ENCODE measurements at regions not wholly inside any gene's neighbourhood (a gene's known extent, or its start where the extent isn't known, plus 50 kb on each side); places are given as distances from the start of the nearest gene placed in this dataset.

DNA sequence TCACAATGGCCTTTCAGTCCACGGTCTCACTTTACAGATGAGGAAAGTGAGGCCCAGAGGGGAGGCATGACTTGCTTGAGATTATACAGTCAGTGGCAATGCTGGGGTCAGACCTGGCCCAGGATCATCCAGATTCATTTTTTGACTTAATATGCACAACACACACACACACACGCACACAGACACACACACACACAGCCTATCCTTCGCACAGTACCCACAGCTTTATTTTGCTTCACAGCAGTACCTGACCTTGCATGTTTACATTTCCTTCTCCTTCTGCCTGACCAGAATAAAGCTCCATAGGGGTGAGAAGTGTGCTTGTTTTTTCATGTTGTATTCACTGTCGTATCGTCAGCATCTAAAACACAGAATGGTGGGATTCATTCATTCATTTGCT is 79.8 kb downstream of the VEGFA start:
- TF ChIP-seq, protein P1, sequence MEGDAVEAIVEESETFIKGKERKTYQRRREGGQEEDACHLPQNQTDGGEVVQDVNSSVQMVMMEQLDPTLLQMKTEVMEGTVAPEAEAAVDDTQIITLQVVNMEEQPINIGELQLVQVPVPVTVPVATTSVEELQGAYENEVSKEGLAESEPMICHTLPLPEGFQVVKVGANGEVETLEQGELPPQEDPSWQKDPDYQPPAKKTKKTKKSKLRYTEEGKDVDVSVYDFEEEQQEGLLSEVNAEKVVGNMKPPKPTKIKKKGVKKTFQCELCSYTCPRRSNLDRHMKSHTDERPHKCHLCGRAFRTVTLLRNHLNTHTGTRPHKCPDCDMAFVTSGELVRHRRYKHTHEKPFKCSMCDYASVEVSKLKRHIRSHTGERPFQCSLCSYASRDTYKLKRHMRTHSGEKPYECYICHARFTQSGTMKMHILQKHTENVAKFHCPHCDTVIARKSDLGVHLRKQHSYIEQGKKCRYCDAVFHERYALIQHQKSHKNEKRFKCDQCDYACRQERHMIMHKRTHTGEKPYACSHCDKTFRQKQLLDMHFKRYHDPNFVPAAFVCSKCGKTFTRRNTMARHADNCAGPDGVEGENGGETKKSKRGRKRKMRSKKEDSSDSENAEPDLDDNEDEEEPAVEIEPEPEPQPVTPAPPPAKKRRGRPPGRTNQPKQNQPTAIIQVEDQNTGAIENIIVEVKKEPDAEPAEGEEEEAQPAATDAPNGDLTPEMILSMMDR (IDR thresholded peaks at IDR 0.05; ENCODE audit: low read length, missing control alignments), result no peak
- DNase-seq (ENCODE audit: low read depth), result no peak
- H3K4me3 ChIP-seq (replicated peaks; ENCODE audit: low read depth, low read length), result no peak overlapping the region

DNA sequence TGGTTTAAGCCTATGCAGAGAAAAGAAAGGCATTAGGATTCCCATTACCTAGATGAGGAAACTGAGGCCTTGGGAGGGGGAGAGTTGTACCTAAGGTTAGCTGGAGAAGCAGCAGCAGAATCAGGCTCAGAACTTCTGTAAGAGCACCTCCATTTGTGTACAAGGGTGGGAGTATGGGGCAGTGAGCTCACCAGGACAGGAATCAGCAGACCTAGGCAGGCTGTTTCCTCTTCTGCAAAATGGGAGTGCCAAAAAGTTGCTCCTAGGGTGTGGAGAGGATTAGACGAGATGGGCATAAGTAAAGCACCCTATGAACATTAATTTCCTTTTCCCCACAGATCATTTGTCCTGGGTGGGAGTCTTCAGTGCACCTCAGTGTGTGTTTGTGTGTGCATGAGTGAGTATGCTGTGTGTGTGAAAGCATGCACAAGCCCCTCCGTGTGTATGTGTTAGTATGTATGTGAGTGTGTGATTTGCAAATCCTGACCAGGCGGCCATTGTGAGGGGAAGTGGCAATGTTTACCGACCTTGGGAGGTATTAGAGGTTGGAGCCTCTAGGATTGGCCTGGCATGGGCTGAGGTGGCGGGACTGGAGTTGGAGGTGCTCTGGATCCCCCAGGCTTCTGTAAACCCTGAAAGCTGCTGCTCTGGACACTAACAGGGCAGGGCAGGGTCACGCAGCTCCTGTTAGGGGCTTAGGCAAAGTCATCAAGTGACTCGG is 78.8 kb downstream of the VEGFA start:
- no peak for DNase-seq (ENCODE audit: low read depth)
- TF ChIP-seq, protein P1 (IDR thresholded peaks at IDR 0.05; ENCODE audit: low read length, missing control alignments), result no peak
- H3K4me3 ChIP-seq (replicated peaks; ENCODE audit: low read depth, low read length), result no peak overlapping the region

DNA sequence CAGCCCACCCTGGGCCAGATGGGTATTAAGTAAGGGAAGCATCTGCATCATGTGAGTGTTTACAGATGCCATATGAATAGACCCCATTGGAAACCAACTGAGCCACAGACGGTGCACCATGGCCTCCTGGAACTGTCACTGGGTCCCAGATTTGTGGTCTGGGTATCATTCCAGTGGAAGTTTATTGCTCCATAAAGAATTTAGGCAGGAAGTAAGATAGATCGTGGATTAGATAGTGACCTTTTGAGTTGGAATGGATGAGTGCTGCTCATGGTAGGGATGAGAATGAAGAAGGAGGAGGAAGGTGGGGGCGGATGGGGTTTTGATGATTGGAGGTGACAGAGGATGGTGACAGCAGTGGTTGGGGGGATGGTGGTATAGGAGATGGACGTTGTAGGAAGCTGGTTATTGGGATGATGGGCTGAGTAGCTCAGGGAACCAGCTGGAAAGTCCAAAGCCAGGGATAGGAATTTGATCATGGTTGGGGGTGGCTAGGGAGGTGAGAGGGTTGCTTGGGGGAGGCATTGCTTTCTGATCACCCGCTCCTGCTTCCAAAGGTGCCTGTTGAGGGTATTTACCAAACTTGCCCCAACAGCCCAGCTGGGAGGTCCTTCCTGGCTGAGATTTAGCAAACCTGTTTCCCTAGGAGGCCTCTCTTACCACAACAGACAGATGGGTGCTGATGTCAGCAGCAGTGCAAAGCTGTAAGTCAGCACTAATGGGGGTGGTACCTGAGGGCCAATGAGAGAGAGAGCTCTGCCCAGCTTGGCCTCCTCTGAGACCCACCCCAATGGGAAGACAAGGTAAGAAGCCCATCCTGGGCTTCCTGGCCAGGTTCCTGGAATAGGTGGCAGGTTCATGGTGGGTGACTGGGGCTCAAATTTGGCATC is 78.0 kb downstream of the VEGFA start:
- TF ChIP-seq, protein P1 (IDR thresholded peaks at IDR 0.05; ENCODE audit: low read length, missing control alignments), result no peak
- no peak overlapping the region for H3K4me3 ChIP-seq (replicated peaks; ENCODE audit: low read depth, low read length)
- no peak for DNase-seq (ENCODE audit: low read depth)

DNA sequence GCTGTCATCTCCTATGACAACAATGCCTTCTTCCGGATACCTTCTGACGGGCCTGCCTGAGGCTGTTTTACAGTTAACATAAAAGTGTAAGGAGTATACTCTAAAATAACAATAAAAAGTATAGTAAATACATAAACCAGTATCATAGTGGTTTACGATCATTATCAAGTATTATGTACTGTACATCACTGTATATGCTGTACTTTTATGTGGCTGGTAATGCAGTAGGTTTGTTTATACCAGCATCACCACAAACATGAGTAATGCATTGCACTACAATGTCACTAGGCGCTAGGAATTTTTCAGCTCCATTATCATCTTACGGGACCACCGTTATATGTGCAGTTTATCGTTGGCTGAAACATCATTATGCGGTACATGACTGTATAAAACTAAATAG is 76.5 kb downstream of the VEGFA start:
- DNase-seq (ENCODE audit: low read depth), result no peak
- no peak overlapping the region for H3K4me3 ChIP-seq (replicated peaks; ENCODE audit: low read depth, low read length)
- TF ChIP-seq, protein P1 (IDR thresholded peaks at IDR 0.05; ENCODE audit: low read length, missing control alignments), result no peak

DNA sequence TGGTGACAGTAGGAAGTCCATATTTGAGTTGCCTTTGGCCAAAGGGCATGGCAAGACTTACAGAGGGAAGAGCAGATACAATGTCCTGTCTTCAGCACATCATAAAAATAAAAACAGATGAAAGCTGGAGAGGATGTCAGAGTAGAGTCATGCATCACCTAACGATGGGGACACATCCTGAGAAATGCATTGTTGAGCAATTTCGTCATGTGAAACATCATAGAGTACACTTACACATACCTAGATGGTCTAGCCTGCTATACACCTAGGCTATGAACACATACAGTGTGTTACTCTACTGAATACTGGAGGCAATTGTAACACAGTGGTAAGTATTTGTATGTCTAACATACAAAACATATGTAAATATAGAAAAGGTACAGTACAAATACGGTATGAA is 75.6 kb downstream of the VEGFA start:
- no peak for DNase-seq (ENCODE audit: low read depth)
- TF ChIP-seq, protein P1 (IDR thresholded peaks at IDR 0.05; ENCODE audit: low read length, missing control alignments), result no peak
- H3K4me3 ChIP-seq (replicated peaks; ENCODE audit: low read depth, low read length), result no peak overlapping the region

DNA sequence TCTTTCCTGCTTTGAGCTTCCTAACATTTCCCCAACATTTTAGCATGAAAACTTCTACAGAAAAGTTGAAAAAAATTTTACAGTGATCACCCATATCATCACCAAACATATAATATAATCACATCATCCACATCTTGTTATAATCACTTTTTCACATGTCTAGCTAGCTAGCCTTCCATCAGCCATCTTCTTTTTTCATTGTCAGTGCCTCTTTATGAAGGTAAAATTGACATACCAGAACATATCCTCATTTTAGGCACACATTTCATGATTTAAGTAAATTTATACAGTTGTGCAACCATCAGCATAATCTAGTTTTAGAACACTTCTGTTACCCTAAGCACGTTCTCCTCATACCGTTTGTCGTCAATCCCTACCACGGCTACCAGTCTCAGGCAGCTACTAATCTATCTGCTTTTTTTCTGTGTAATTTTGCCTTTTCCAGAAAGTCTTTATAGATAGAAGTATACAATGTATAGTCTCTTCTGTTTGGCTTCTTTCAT is 73.7 kb downstream of the VEGFA start:
- TF ChIP-seq, protein P1 (IDR thresholded peaks at IDR 0.05; ENCODE audit: low read length, missing control alignments), result no peak
- DNase-seq (ENCODE audit: low read depth), result no peak
- H3K4me3 ChIP-seq (replicated peaks; ENCODE audit: low read depth, low read length), result no peak overlapping the region

Measured in fibroblast of pulmonary artery (primary cell).